ENCODE measurements at regions not wholly inside any gene's neighbourhood (a gene's known extent, or its start where the extent isn't known, plus 50 kb on each side); places are given as distances from the start of the nearest gene placed in this dataset.

- Mint-ChIP-seq H3K4me1 (no peaks in the 10 kb centered on the region), H3K36me3 (no peaks in the 10 kb centered on the region), H3K27ac (no peak overlapping the region), H3K27me3 (ENCODE audit: low read depth in 3 of 3) (peaks cover 0 to 1% (median 0%) of the 10 kb centered on the region in 3 donors), H3K4me3 (no peak overlapping the region), H3K9me3 (peaks cover 0 to 10% (median 4%) of the 10 kb centered on the region in 7 donors)
- TF ChIP-seq CTCF (IDR thresholded peaks at IDR 0.05) = no peak
- H3K36me3 ChIP-seq (replicated peaks in 1 of 2; ENCODE audit: control insufficient read depth in 1 of 2, insufficient read depth in 2 of 2, low read length in 2 of 2) = no peaks in the 10 kb centered on the region
- H4K20me1 ChIP-seq (ENCODE audit: insufficient read depth, low read length) = no peaks in the 10 kb centered on the region
- no peak for DNase-seq
- intact Hi-C loops (cut with micrococcal nuclease) = no loop called here
- H3K27me3 ChIP-seq (ENCODE audit: control insufficient read depth in 2 of 2, insufficient read depth in 2 of 2, low read length in 2 of 2) = no peaks in the 10 kb centered on the region
- no peak overlapping the region for H3K4me2 ChIP-seq (replicated peaks; ENCODE audit: extremely low read depth, low read length, poor library complexity, severe bottlenecking)
- no peak overlapping the region for H2AFZ ChIP-seq (ENCODE audit: insufficient read depth, low read depth, low read length, poor library complexity, severe bottlenecking)
- no peak overlapping the region for H3K4me3 ChIP-seq (replicated peaks in 1 of 3; ENCODE audit: low read depth in 2 of 3, low read length in 3 of 3)
- H3K27ac ChIP-seq (ENCODE audit: low read depth in 1 of 2, low read length in 2 of 2) = no peak overlapping the region
- no peaks in the 10 kb centered on the region for H3K79me2 ChIP-seq (ENCODE audit: insufficient read depth, low read length)
- no peaks in the 10 kb centered on the region for H3K9me3 ChIP-seq (replicated peaks in 1 of 2; ENCODE audit: control insufficient read depth in 1 of 2, insufficient read depth in 1 of 2, low read length in 2 of 2)
- H3K9ac ChIP-seq (ENCODE audit: insufficient read depth, low read length, poor library complexity, severe bottlenecking) = no peak overlapping the region
- no peaks in the 10 kb centered on the region for H3K4me1 ChIP-seq (ENCODE audit: control insufficient read depth in 1 of 2, insufficient read depth in 2 of 2, low read length in 2 of 2)
Measured at GRCh38 chr1:87753366-87753765, 424.7 kb downstream of the LMO4 start.

GRCh38 chr1:87754139-87754538 is 425.5 kb downstream of the LMO4 start:
- no peak overlapping the region for H3K4me3 ChIP-seq (replicated peaks in 1 of 3; ENCODE audit: low read depth in 2 of 3, low read length in 3 of 3)
- Mint-ChIP-seq H3K27ac (no peak overlapping the region), H3K27me3 (ENCODE audit: low read depth in 3 of 3) (peaks cover 0 to 1% (median 0%) of the 10 kb centered on the region in 3 donors), H3K4me1 (no peaks in the 10 kb centered on the region), H3K4me3 (no peak overlapping the region), H3K9me3 (peaks cover 0 to 10% (median 4%) of the 10 kb centered on the region in 7 donors), H3K36me3 (no peaks in the 10 kb centered on the region)
- H3K79me2 ChIP-seq (ENCODE audit: insufficient read depth, low read length) = no peaks in the 10 kb centered on the region
- no peak overlapping the region for H3K4me2 ChIP-seq (replicated peaks; ENCODE audit: extremely low read depth, low read length, poor library complexity, severe bottlenecking)
- H2AFZ ChIP-seq (ENCODE audit: insufficient read depth, low read depth, low read length, poor library complexity, severe bottlenecking) = no peak overlapping the region
- no peaks in the 10 kb centered on the region for H3K36me3 ChIP-seq (replicated peaks in 1 of 2; ENCODE audit: control insufficient read depth in 1 of 2, insufficient read depth in 2 of 2, low read length in 2 of 2)
- intact Hi-C loops (cut with micrococcal nuclease) = no loop called here
- no peaks in the 10 kb centered on the region for H3K9me3 ChIP-seq (replicated peaks in 1 of 2; ENCODE audit: control insufficient read depth in 1 of 2, insufficient read depth in 1 of 2, low read length in 2 of 2)
- no peak overlapping the region for H3K9ac ChIP-seq (ENCODE audit: insufficient read depth, low read length, poor library complexity, severe bottlenecking)
- no peaks in the 10 kb centered on the region for H3K4me1 ChIP-seq (ENCODE audit: control insufficient read depth in 1 of 2, insufficient read depth in 2 of 2, low read length in 2 of 2)
- no peak for TF ChIP-seq CTCF (IDR thresholded peaks at IDR 0.05)
- H3K27me3 ChIP-seq (ENCODE audit: control insufficient read depth in 2 of 2, insufficient read depth in 2 of 2, low read length in 2 of 2) = no peaks in the 10 kb centered on the region
- H3K27ac ChIP-seq (ENCODE audit: low read depth in 1 of 2, low read length in 2 of 2) = no peak overlapping the region
- H4K20me1 ChIP-seq (ENCODE audit: insufficient read depth, low read length) = no peaks in the 10 kb centered on the region
- no peak for DNase-seq

Measured in CD14-positive monocyte (primary cell).